ENCODE measurements at regions not wholly inside any gene's neighbourhood (a gene's known extent, or its start where the extent isn't known, plus 50 kb on each side); places are given as distances from the start of the nearest gene placed in this dataset.

DNA sequence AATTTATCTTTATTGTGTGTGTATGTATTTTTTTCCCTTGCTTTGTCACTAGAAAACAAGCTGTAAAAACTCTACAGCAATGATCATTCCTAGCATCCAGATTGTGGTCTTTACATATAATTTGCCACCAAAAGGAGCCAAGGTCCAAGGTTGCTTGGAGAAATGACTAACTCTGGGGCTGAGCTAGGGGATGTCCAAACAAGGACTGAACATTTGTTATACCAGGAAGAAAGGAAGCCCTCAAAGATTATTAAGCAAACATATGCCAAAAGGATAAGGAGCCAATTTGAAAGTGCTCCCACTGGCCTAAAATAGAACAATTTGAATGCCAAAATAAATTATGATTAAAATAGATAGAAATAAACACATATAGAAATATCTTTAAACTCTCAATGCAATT, 293.3 kb downstream of the ZIC1 start:
- TF ChIP-seq, protein P1, sequence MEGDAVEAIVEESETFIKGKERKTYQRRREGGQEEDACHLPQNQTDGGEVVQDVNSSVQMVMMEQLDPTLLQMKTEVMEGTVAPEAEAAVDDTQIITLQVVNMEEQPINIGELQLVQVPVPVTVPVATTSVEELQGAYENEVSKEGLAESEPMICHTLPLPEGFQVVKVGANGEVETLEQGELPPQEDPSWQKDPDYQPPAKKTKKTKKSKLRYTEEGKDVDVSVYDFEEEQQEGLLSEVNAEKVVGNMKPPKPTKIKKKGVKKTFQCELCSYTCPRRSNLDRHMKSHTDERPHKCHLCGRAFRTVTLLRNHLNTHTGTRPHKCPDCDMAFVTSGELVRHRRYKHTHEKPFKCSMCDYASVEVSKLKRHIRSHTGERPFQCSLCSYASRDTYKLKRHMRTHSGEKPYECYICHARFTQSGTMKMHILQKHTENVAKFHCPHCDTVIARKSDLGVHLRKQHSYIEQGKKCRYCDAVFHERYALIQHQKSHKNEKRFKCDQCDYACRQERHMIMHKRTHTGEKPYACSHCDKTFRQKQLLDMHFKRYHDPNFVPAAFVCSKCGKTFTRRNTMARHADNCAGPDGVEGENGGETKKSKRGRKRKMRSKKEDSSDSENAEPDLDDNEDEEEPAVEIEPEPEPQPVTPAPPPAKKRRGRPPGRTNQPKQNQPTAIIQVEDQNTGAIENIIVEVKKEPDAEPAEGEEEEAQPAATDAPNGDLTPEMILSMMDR (IDR thresholded peaks at IDR 0.05; ENCODE audit: insufficient read depth, low read length): no peak
- TF ChIP-seq POLR2AphosphoS5 (IDR thresholded peaks at IDR 0.05; ENCODE audit: low read depth): no peak
- TF ChIP-seq, protein P2, sequence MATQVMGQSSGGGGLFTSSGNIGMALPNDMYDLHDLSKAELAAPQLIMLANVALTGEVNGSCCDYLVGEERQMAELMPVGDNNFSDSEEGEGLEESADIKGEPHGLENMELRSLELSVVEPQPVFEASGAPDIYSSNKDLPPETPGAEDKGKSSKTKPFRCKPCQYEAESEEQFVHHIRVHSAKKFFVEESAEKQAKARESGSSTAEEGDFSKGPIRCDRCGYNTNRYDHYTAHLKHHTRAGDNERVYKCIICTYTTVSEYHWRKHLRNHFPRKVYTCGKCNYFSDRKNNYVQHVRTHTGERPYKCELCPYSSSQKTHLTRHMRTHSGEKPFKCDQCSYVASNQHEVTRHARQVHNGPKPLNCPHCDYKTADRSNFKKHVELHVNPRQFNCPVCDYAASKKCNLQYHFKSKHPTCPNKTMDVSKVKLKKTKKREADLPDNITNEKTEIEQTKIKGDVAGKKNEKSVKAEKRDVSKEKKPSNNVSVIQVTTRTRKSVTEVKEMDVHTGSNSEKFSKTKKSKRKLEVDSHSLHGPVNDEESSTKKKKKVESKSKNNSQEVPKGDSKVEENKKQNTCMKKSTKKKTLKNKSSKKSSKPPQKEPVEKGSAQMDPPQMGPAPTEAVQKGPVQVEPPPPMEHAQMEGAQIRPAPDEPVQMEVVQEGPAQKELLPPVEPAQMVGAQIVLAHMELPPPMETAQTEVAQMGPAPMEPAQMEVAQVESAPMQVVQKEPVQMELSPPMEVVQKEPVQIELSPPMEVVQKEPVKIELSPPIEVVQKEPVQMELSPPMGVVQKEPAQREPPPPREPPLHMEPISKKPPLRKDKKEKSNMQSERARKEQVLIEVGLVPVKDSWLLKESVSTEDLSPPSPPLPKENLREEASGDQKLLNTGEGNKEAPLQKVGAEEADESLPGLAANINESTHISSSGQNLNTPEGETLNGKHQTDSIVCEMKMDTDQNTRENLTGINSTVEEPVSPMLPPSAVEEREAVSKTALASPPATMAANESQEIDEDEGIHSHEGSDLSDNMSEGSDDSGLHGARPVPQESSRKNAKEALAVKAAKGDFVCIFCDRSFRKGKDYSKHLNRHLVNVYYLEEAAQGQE (IDR thresholded peaks at IDR 0.05; ENCODE audit: insufficient replicate concordance, low read depth): no peak

Data from HL-60 (cell line).